ENCODE measurements at regions not wholly inside any gene's neighbourhood (a gene's known extent, or its start where the extent isn't known, plus 50 kb on each side); places are given as distances from the start of the nearest gene placed in this dataset.

DNA sequence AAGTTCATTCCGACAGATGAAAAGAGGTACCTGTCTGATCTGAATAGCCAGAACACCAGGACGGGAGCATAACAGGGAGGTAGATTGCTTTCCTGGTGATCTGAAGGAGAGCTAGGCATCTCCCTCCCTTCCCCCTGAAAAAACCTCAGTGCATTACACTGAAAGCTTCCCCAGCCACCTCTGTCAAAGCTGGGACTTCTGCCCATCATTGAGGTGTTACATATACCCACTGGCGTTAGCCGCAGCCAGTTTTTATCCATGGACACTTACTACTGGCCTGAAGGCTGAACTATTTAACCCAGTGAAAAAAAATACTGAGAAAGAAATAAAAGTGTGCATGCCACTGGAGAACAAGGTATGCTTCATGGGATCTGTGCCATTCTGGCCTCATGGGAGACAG is 568.3 kb upstream of the ADAMTS5 start:
- no TSS peak for BruUV-seq (replicated peaks)
- H3K27me3 ChIP-seq (replicated peaks; ENCODE audit: control insufficient read depth, insufficient read depth, low read length) = no peaks in the 10 kb centered on the region
- H3K36me3 ChIP-seq (ENCODE audit: control insufficient read depth, insufficient read depth, low read length) = no peaks in the 10 kb centered on the region
- H3K9me3 ChIP-seq = no peaks in the 10 kb centered on the region
- H3K36me3 Mint-ChIP-seq (ENCODE audit: insufficient read depth, unreplicated experiment) = no peaks in the 10 kb centered on the region
- DNase-seq = no peak
- CTCF ChIA-PET = no interaction called here
- TF ChIP-seq, protein P1, sequence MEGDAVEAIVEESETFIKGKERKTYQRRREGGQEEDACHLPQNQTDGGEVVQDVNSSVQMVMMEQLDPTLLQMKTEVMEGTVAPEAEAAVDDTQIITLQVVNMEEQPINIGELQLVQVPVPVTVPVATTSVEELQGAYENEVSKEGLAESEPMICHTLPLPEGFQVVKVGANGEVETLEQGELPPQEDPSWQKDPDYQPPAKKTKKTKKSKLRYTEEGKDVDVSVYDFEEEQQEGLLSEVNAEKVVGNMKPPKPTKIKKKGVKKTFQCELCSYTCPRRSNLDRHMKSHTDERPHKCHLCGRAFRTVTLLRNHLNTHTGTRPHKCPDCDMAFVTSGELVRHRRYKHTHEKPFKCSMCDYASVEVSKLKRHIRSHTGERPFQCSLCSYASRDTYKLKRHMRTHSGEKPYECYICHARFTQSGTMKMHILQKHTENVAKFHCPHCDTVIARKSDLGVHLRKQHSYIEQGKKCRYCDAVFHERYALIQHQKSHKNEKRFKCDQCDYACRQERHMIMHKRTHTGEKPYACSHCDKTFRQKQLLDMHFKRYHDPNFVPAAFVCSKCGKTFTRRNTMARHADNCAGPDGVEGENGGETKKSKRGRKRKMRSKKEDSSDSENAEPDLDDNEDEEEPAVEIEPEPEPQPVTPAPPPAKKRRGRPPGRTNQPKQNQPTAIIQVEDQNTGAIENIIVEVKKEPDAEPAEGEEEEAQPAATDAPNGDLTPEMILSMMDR (IDR thresholded peaks at IDR 0.05; ENCODE audit: insufficient read depth in 1 of 2, low read depth in 1 of 2, low read length in 1 of 2, severe bottlenecking in 1 of 2, unreplicated experiment in 1 of 2) = no peak
- peaks cover 4% of the 10 kb centered on the region; the same call in 1 of the 2 replicates for H3K4me1 ChIP-seq
- H3K27me3 Mint-ChIP-seq (ENCODE audit: insufficient read depth, unreplicated experiment) = peaks cover 5% of the 10 kb centered on the region
- POLR2A ChIA-PET = no interaction called here
- H3K4me3 ChIP-seq (ENCODE audit: low read depth, low read length) = no peak overlapping the region
- H3K4me3 Mint-ChIP-seq (ENCODE audit: unreplicated experiment) = no peak overlapping the region
- intact Hi-C loops (cut with micrococcal nuclease; ENCODE audit: unreplicated experiment) = no loop called here
- no peak overlapping the region for H3K27ac Mint-ChIP-seq (ENCODE audit: unreplicated experiment)
- no peaks in the 10 kb centered on the region for H3K9me3 Mint-ChIP-seq (ENCODE audit: unreplicated experiment)
- H3K4me1 Mint-ChIP-seq (ENCODE audit: low read depth, unreplicated experiment) = no peaks in the 10 kb centered on the region

DNA sequence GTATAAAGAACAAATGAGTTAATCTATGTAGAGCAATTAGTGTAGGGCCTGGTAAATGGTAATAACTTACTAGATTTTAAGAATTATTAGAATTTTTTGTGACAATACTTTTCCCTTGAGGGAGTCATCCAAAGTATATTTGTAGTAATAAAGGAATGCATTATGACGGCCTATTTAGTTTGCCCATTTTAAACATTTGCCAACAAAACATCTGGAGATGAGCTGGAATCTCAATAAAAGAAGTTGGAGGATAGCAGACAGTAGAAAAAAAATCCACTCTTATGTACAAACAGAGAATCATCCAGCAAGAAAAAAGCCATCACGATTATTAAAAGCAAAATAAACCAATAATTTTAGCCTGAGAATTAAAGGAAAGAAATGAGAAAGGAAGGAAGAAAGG is 567.3 kb upstream of the ADAMTS5 start:
- Histone ChIP-seq H3K9me3 (no peaks in the 10 kb centered on the region), H3K36me3 (ENCODE audit: control insufficient read depth, insufficient read depth, low read length) (no peaks in the 10 kb centered on the region), H3K4me3 (ENCODE audit: low read depth, low read length) (no peak overlapping the region), H3K27me3 (replicated peaks; ENCODE audit: control insufficient read depth, insufficient read depth, low read length) (no peaks in the 10 kb centered on the region), H3K4me1 (peaks cover 4% of the 10 kb centered on the region; the same call in 1 of the 2 replicates)
- Mint-ChIP-seq H3K36me3 (ENCODE audit: insufficient read depth, unreplicated experiment) (no peaks in the 10 kb centered on the region), H3K27me3 (ENCODE audit: insufficient read depth, unreplicated experiment) (peaks cover 5% of the 10 kb centered on the region), H3K4me3 (ENCODE audit: unreplicated experiment) (no peak overlapping the region), H3K27ac (ENCODE audit: unreplicated experiment) (no peak overlapping the region), H3K4me1 (ENCODE audit: low read depth, unreplicated experiment) (no peaks in the 10 kb centered on the region), H3K9me3 (ENCODE audit: unreplicated experiment) (no peaks in the 10 kb centered on the region)
- ChIA-PET CTCF (no interaction called here), POLR2A (no interaction called here)
- TF ChIP-seq, protein P1 (IDR thresholded peaks at IDR 0.05; ENCODE audit: insufficient read depth in 1 of 2, low read depth in 1 of 2, low read length in 1 of 2, severe bottlenecking in 1 of 2, unreplicated experiment in 1 of 2) = no peak
- intact Hi-C loops (cut with micrococcal nuclease; ENCODE audit: unreplicated experiment) = no loop called here
- DNase-seq = no peak
- BruUV-seq (replicated peaks) = no TSS peak

- TF ChIP-seq, protein P1 (IDR thresholded peaks at IDR 0.05; ENCODE audit: insufficient read depth in 1 of 2, low read depth in 1 of 2, low read length in 1 of 2, severe bottlenecking in 1 of 2, unreplicated experiment in 1 of 2) = no peak
- H3K27ac Mint-ChIP-seq (ENCODE audit: unreplicated experiment) = no peak overlapping the region
- ChIA-PET CTCF (no interaction called here), POLR2A (no interaction called here)
- intact Hi-C loops (cut with micrococcal nuclease; ENCODE audit: unreplicated experiment) = no loop called here
- H3K27me3 ChIP-seq (replicated peaks; ENCODE audit: control insufficient read depth, insufficient read depth, low read length) = no peaks in the 10 kb centered on the region
- no peaks in the 10 kb centered on the region for H3K36me3 ChIP-seq (ENCODE audit: control insufficient read depth, insufficient read depth, low read length)
- H3K4me1 Mint-ChIP-seq (ENCODE audit: low read depth, unreplicated experiment) = no peaks in the 10 kb centered on the region
- H3K9me3 ChIP-seq = no peaks in the 10 kb centered on the region
- no peaks in the 10 kb centered on the region for H3K9me3 Mint-ChIP-seq (ENCODE audit: unreplicated experiment)
- peak overlapping the region; percentile 36 for H3K4me3 Mint-ChIP-seq (ENCODE audit: unreplicated experiment)
- H3K4me1 ChIP-seq = peaks cover 4% of the 10 kb centered on the region; the same call in 1 of the 2 replicates
- H3K27me3 Mint-ChIP-seq (ENCODE audit: insufficient read depth, unreplicated experiment) = peaks cover 3% of the 10 kb centered on the region
- no peak overlapping the region for H3K4me3 ChIP-seq (ENCODE audit: low read depth, low read length)
- no peaks in the 10 kb centered on the region for H3K36me3 Mint-ChIP-seq (ENCODE audit: insufficient read depth, unreplicated experiment)
- BruUV-seq (replicated peaks) = no TSS peak
- peak; percentile 44 to 45 for DNase-seq
Observed at GRCh38 chr21:27532076-27532475, 565.2 kb upstream of the ADAMTS5 start.

Measured in Caco-2 (cell line).